Prostate gland (tissue), 2 donors: ENCODE measurements at regions not wholly inside any gene's neighbourhood (a gene's known extent, or its start where the extent isn't known, plus 50 kb on each side); places are given as distances from the start of the nearest gene placed in this dataset.
"Not testable (repeated sequence)": the region's sequence is repeated elsewhere in the genome, so short reads cannot be mapped to it uniquely, and the experiment has no call there.

Experiments used
- DNase-seq: peaks from one replicate; pipeline ENCODE4 v3.0.0-alpha.2; 2019; ENCODE audit warnings: low spot score
- H3K27ac ChIP-seq, 2 donors: fragments of 200-600 bp; sonication (generic); 2 replicates each; pipeline ENCODE4 v1.5.1; 2017 to 2019
- H3K27me3 ChIP-seq: fragments of 200-600 bp; sonication (generic); replicated peaks from 2 replicates; pipeline ENCODE4 v1.5.1; 2019; ENCODE audit not compliant: insufficient read depth
- H3K36me3 ChIP-seq, 2 donors: fragments of 200-600 bp; sonication (generic); 1 replicate in 1 of 2; 2 replicates in 1 of 2; pipeline versions ENCODE4 v1.5.1 to v1.8.1; 2017 to 2019
- H3K4me1 ChIP-seq: fragments of 200-600 bp; sonication (generic); replicated peaks from 2 replicates; pipeline ENCODE4 v1.5.1; 2019
- H3K4me3 ChIP-seq, 2 donors: fragments of 200-600 bp; sonication (generic); 2 replicates each; pipeline ENCODE4 v1.5.1; 2017 to 2019
- H3K9me3 ChIP-seq: fragments of 200-600 bp; sonication (generic); 2 replicates; pipeline ENCODE4 v1.5.1; 2017
- CTCF ChIP-seq, 4 experiments: fragments of 200-600 bp in 2 of 4; fragments of 450-650 bp in 2 of 4; sonication (generic) in 2 of 4; IDR thresholded peaks; 1 replicate in 3 of 4; 2 replicates in 1 of 4; pipeline ENCODE4 v1.5.1; 2016 to 2019; ENCODE audit warnings: antibody characterized with exemption in 4 of 4, mild to moderate bottlenecking in 2 of 4, moderate library complexity in 2 of 4
- POLR2A ChIP-seq: fragments of 450-650 bp; IDR thresholded peaks from one replicate; pipeline ENCODE4 v1.6.1; 2016; ENCODE audit warnings: antibody characterized with exemption, mild to moderate bottlenecking
- POLR2AphosphoS5 ChIP-seq: sonication (generic); formaldehyde crosslinking; IDR thresholded peaks from one replicate; pipeline ENCODE4 v1.6.1; 2017; ENCODE audit warnings: antibody characterized with exemption
- WGBS: methylation state at CpG from one replicate; pipeline ENCODE4 v1.1.5; 2018; 5-methylcytosine and 5-hydroxymethylcytosine counted together
- intact Hi-C: fragments of 100-400 bp; cut with DNase I; formaldehyde crosslinking; loops from one replicate; pipeline ENCODE4 v1.14.2; 2022

GRCh38 chr13:84591444-84591843 is 709.2 kb upstream of the SLITRK1 start:
- no peaks in the 10 kb centered on the region for H3K9me3 ChIP-seq
- no peaks in the 10 kb centered on the region for H3K36me3 ChIP-seq
- DNase-seq = no peak
- no peaks in the 10 kb centered on the region for H3K27me3 ChIP-seq
- 36% methylated on average over 2 of the region's 2 CpGs for WGBS
- no peak for TF ChIP-seq POLR2A
- TF ChIP-seq CTCF (IDR thresholded peaks at IDR 0.05) = no peak
- TF ChIP-seq POLR2AphosphoS5 = no peak
- no peak overlapping the region for H3K27ac ChIP-seq
- intact Hi-C loops = no loop called here
- no peak overlapping the region for H3K4me3 ChIP-seq
- no peaks in the 10 kb centered on the region for H3K4me1 ChIP-seq

- no peak for TF ChIP-seq CTCF (IDR thresholded peaks at IDR 0.05)
- TF ChIP-seq POLR2A = no peak
- no peak for TF ChIP-seq POLR2AphosphoS5
- no peak for DNase-seq
- Histone ChIP-seq H3K27me3 (no peaks in the 10 kb centered on the region), H3K27ac (no peak overlapping the region), H3K36me3 (no peaks in the 10 kb centered on the region), H3K9me3 (no peaks in the 10 kb centered on the region), H3K4me1 (no peaks in the 10 kb centered on the region), H3K4me3 (no peak overlapping the region)
- WGBS = 64% methylated on average over 2 of the region's 2 CpGs
- intact Hi-C loops = no loop called here
These were observed 708.4 kb upstream of the SLITRK1 start for GRCh38 chr13:84590663-84591062.

- H3K27ac ChIP-seq = no peak overlapping the region
- H3K27me3 ChIP-seq = no peaks in the 10 kb centered on the region
- WGBS = 86% methylated on average over 1 of the region's 1 CpG
- H3K4me1 ChIP-seq = no peaks in the 10 kb centered on the region
- no peaks in the 10 kb centered on the region for H3K9me3 ChIP-seq
- DNase-seq = no peak
- H3K4me3 ChIP-seq = no peak overlapping the region
- TF ChIP-seq CTCF (IDR thresholded peaks at IDR 0.05) (no peak), POLR2A (no peak), POLR2AphosphoS5 (no peak)
- no peaks in the 10 kb centered on the region for H3K36me3 ChIP-seq
- intact Hi-C loops = no loop called here
These were observed 705.7 kb upstream of the SLITRK1 start for GRCh38 chr13:84588023-84588422.

GRCh38 chr13:84579901-84580300 is 697.6 kb upstream of the SLITRK1 start:
- H3K9me3 ChIP-seq, H3K4me1 ChIP-seq, H3K36me3 ChIP-seq, H3K27ac ChIP-seq, H3K27me3 ChIP-seq, DNase-seq, intact Hi-C loops, H3K4me3 ChIP-seq: not testable (repeated sequence)
- 88% methylated on average over 12 of the region's 12 CpGs for WGBS

- Histone ChIP-seq H3K4me3 (no peak overlapping the region), H3K4me1 (no peaks in the 10 kb centered on the region), H3K27ac (no peak overlapping the region), H3K36me3 (no peaks in the 10 kb centered on the region), H3K9me3 (no peaks in the 10 kb centered on the region), H3K27me3 (no peaks in the 10 kb centered on the region)
- TF ChIP-seq POLR2A (no peak), CTCF (IDR thresholded peaks at IDR 0.05) (no peak), POLR2AphosphoS5 (no peak)
- no peak for DNase-seq
- intact Hi-C loops = no loop called here
These were observed 692.6 kb upstream of the SLITRK1 start for GRCh38 chr13:84574851-84575250.
